K562 (cell line): ENCODE measurements at regions not wholly inside any gene's neighbourhood (a gene's known extent, or its start where the extent isn't known, plus 50 kb on each side); places are given as distances from the start of the nearest gene placed in this dataset.

Source experiments
- ATAC-seq: fragments of 200-7000 bp; cut with Tn5 transposase; 3 replicates; pipeline ENCODE4 v1.9.1; 2020; ENCODE audit warnings: moderate library complexity
- BruUV-seq: library from RNA; stranded (reverse); fragments of 400-500 nt; replicated peaks from 2 replicates; lab custom pipeline; 2021; lab: Mats Ljungman, UMichigan
- CTCF ChIA-PET: fragments of 300-600 bp; formaldehyde crosslinking; extraction: SDS; loops from one replicate; lab custom pipeline; 2021; ENCODE audit warnings: low intra/inter-chr PET ratio; lab: Yijun Ruan, JAX
- POLR2A ChIA-PET: fragments of 300-600, 350-650 bp; sonication (Branson Sonifier 250); formaldehyde crosslinking; extraction: SDS; loops from one replicate; lab custom pipeline; 2021; ENCODE audit warnings: antibody characterized with exemption, inconsistent platforms; lab: Yijun Ruan, JAX
- DNase-seq, 4 experiments: peaks; one replicate each; pipeline versions ENCODE4 v3.0.0 to v3.0.0-alpha.2; 2011 to 2018; ENCODE audit warnings: low spot score in 3 of 4, mixed read lengths in 3 of 4; ENCODE audit errors: extremely low read depth in 1 of 4
- FAIRE-seq: peaks from 2 replicates; lab custom pipeline; 2011; peaks lifted over from hg19 to GRCh38; lab: Jason Lieb, UNC
- H2AFZ ChIP-seq: 2 replicates; pipeline ENCODE4 v1.6.0; 2011; ENCODE audit warnings: low read depth, low read length, control low read depth, inconsistent platforms
- H3K27ac ChIP-seq: fragments of 200-600 bp; 3 replicates; pipeline ENCODE4 v1.8.0; 2011; ENCODE audit warnings: low read depth, mild to moderate bottlenecking, control low read depth, inconsistent platforms, low read length, moderate library complexity, mixed read lengths; ENCODE audit errors: extremely low read depth
- H3K27me3 ChIP-seq, 2 experiments: fragments of 300-600 bp in 1 of 2; 2 replicates in 1 of 2; 3 replicates in 1 of 2; pipeline versions ENCODE4 v1.6.0 to v1.8.0; 2011; ENCODE audit warnings: inconsistent platforms in 2 of 2, low read length in 2 of 2, mild to moderate bottlenecking in 1 of 2, mixed read lengths in 1 of 2, moderate library complexity in 1 of 2; ENCODE audit not compliant: control insufficient read depth in 2 of 2, insufficient read depth in 2 of 2
- H3K36me3 ChIP-seq: fragments of 300-600 bp; 3 replicates; pipeline ENCODE4 v1.8.0; 2011; ENCODE audit warnings: mild to moderate bottlenecking, low read length, inconsistent platforms; ENCODE audit not compliant: control insufficient read depth, insufficient read depth
- H3K4me1 ChIP-seq, 2 experiments: fragments of 200-600 bp in 1 of 2; replicated peaks in 1 of 2; 2 replicates in 1 of 2; 3 replicates in 1 of 2; pipeline versions ENCODE4 v1.5.1 to v1.8.0; 2011; ENCODE audit warnings: inconsistent platforms in 2 of 2, low read length in 2 of 2, mild to moderate bottlenecking in 1 of 2, mixed read lengths in 1 of 2, moderate library complexity in 1 of 2; ENCODE audit not compliant: control insufficient read depth in 2 of 2, insufficient read depth in 2 of 2
- H3K4me2 ChIP-seq: 2 replicates; pipeline ENCODE4 v1.6.1; 2011; ENCODE audit warnings: low read length, control low read depth, inconsistent platforms, mixed read lengths; ENCODE audit not compliant: insufficient read depth
- H3K4me3 ChIP-seq: fragments of 200-600 bp; sonication (generic), shearing (Covaris generic); 2 replicates; pipeline ENCODE4 v1.5.1; 2016; ENCODE audit warnings: control low read depth, inconsistent platforms
- H3K79me2 ChIP-seq: fragments of 200-600 bp; 3 replicates; pipeline ENCODE4 v1.8.0; 2011; ENCODE audit warnings: low read length, inconsistent platforms; ENCODE audit not compliant: control insufficient read depth, insufficient read depth
- H3K9ac ChIP-seq, 2 experiments: 2 replicates each; pipeline versions ENCODE4 v1.6.0 to v1.6.1; 2011; ENCODE audit warnings: low read depth in 2 of 2, low read length in 2 of 2, control low read depth in 1 of 2, inconsistent platforms in 1 of 2, mild to moderate bottlenecking in 1 of 2, mixed read lengths in 1 of 2; ENCODE audit not compliant: insufficient read depth in 1 of 2
- H3K9me1 ChIP-seq: one replicate; pipeline ENCODE4 v1.6.0; 2011; ENCODE audit warnings: inconsistent platforms, mild to moderate bottlenecking, low read length, moderate library complexity; ENCODE audit not compliant: control insufficient read depth, insufficient read depth
- H3K9me3 ChIP-seq: replicated peaks from 2 replicates; pipeline ENCODE4 v1.5.1; 2011; ENCODE audit warnings: low read depth, low read length, inconsistent platforms; ENCODE audit not compliant: control insufficient read depth, insufficient read depth
- H4K20me1 ChIP-seq: replicated peaks from 2 replicates; pipeline ENCODE4 v1.6.1; 2011; ENCODE audit warnings: low read length, inconsistent platforms, mixed read lengths; ENCODE audit not compliant: control insufficient read depth, insufficient read depth
- ELF2 ChIP-seq: fragments of 250-450 bp; sonication (Bioruptor Pico); IDR thresholded peaks from 2 replicates; pipeline ENCODE4 v1.5.0; 2021; ENCODE audit warnings: mild to moderate bottlenecking
- ESRRB ChIP-seq: fragments of 250-450 bp; sonication (Bioruptor Pico); IDR thresholded peaks from 2 replicates; pipeline ENCODE4 v1.5.0; 2020; ENCODE audit warnings: mild to moderate bottlenecking, moderate library complexity, borderline replicate concordance
- HDGF ChIP-seq: fragments of 450-650 bp; IDR thresholded peaks from 2 replicates; pipeline ENCODE4 v1.6.1; 2016
- LEF1 ChIP-seq: fragments of 450-650 bp; IDR thresholded peaks from 2 replicates; pipeline ENCODE4 v1.6.1; 2016; ENCODE audit warnings: mild to moderate bottlenecking
- POLR2AphosphoS5 ChIP-seq: IDR thresholded peaks from 2 replicates; pipeline ENCODE4 v1.6.1; 2011; ENCODE audit warnings: mild to moderate bottlenecking, low read depth, low read length, moderate library complexity; ENCODE audit not compliant: control insufficient read depth, insufficient read depth
- ZNF695 ChIP-seq: fragments of 450-650 bp; formaldehyde crosslinking; IDR thresholded peaks from 2 replicates; pipeline ENCODE4 v1.4.0; 2020; ENCODE audit warnings: mild to moderate bottlenecking, moderate library complexity
- WGBS: fragments of 100-300 bp; shearing (Covaris generic); methylation state at CpG from one replicate; pipeline ENCODE4 v1.1.6; 2016; ENCODE audit warnings: low coverage, mixed read lengths; ENCODE audit not compliant: insufficient coverage; ENCODE audit errors: missing lambda C conversion rate; 5-methylcytosine and 5-hydroxymethylcytosine counted together
- in situ Hi-C: fragments of 300-500 bp; cut with MboI; formaldehyde crosslinking; loops from 4 replicates; pipeline ENCODE4 v1.15.0; 2018; ENCODE audit warnings: inconsistent platforms, mixed read lengths
- intact Hi-C: fragments of 100-400 bp; cut with micrococcal nuclease; formaldehyde crosslinking; loops from 2 replicates; pipeline ENCODE4 v1.14.2; 2022
- TF ChIP-seq, protein P1 (sequence below): fragments of 450-650 bp; IDR thresholded peaks from 2 replicates; pipeline ENCODE4 v1.6.1; 2016; ENCODE audit warnings: mild to moderate bottlenecking
- TF ChIP-seq, protein P2 (sequence below): fragments of 250-450 bp; sonication (Bioruptor Pico); IDR thresholded peaks from 2 replicates; pipeline ENCODE4 v1.4.0; 2020; ENCODE audit warnings: mild to moderate bottlenecking
- TF ChIP-seq, protein P3 (sequence below): fragments of 450-650 bp; IDR thresholded peaks from 2 replicates; pipeline ENCODE4 v1.6.1; 2018; ENCODE audit not compliant: partially characterized antibody

DNA sequence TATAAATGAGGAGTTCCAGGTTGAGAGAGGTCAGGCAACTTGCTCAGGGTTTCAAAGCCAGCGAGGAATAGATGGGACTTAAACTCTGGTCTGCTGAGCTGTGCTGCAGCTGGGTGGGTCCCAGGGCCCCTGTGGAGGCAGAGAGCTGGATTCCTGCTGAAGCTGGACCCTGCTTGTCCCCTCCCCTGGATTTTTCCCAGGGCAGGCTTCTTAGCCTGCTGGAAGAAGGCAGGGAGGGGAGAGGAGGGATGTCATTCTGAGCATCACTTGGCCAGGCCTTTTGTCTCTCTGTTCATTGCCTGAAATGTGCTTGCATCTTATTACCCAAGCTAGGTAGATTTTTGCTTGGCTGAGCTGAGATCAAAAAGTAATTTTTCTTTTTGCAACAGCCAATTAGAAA lies 133.7 kb downstream of the DHX35 start:
- in situ Hi-C loops: no loop called here
- Histone ChIP-seq H3K79me2 (no peaks in the 10 kb centered on the region), H3K4me1 (no peaks in the 10 kb centered on the region), H3K4me2 (no peak overlapping the region), H4K20me1 (no peaks in the 10 kb centered on the region), H3K9ac (no peak overlapping the region)
- POLR2A ChIA-PET: no interaction called here
- DNase-seq: no peak
- ATAC-seq: no peak
- no TSS peak for BruUV-seq
- TF ChIP-seq LEF1 (no peak), ZNF695 (CRISPR knock-in tag) (no peak), HDGF (no peak), POLR2AphosphoS5 (no peak), ELF2 (no peak), ESRRB (CRISPR knock-in tag) (no peak)
- TF ChIP-seq, protein P1, sequence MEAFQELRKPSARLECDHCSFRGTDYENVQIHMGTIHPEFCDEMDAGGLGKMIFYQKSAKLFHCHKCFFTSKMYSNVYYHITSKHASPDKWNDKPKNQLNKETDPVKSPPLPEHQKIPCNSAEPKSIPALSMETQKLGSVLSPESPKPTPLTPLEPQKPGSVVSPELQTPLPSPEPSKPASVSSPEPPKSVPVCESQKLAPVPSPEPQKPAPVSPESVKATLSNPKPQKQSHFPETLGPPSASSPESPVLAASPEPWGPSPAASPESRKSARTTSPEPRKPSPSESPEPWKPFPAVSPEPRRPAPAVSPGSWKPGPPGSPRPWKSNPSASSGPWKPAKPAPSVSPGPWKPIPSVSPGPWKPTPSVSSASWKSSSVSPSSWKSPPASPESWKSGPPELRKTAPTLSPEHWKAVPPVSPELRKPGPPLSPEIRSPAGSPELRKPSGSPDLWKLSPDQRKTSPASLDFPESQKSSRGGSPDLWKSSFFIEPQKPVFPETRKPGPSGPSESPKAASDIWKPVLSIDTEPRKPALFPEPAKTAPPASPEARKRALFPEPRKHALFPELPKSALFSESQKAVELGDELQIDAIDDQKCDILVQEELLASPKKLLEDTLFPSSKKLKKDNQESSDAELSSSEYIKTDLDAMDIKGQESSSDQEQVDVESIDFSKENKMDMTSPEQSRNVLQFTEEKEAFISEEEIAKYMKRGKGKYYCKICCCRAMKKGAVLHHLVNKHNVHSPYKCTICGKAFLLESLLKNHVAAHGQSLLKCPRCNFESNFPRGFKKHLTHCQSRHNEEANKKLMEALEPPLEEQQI: no peak
- TF ChIP-seq, protein P2, sequence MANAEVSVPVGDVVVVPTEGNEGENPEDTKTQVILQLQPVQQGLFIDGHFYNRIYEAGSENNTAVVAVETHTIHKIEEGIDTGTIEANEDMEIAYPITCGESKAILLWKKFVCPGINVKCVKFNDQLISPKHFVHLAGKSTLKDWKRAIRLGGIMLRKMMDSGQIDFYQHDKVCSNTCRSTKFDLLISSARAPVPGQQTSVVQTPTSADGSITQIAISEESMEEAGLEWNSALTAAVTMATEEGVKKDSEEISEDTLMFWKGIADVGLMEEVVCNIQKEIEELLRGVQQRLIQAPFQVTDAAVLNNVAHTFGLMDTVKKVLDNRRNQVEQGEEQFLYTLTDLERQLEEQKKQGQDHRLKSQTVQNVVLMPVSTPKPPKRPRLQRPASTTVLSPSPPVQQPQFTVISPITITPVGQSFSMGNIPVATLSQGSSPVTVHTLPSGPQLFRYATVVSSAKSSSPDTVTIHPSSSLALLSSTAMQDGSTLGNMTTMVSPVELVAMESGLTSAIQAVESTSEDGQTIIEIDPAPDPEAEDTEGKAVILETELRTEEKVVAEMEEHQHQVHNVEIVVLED: no peak
- TF ChIP-seq, protein P3, sequence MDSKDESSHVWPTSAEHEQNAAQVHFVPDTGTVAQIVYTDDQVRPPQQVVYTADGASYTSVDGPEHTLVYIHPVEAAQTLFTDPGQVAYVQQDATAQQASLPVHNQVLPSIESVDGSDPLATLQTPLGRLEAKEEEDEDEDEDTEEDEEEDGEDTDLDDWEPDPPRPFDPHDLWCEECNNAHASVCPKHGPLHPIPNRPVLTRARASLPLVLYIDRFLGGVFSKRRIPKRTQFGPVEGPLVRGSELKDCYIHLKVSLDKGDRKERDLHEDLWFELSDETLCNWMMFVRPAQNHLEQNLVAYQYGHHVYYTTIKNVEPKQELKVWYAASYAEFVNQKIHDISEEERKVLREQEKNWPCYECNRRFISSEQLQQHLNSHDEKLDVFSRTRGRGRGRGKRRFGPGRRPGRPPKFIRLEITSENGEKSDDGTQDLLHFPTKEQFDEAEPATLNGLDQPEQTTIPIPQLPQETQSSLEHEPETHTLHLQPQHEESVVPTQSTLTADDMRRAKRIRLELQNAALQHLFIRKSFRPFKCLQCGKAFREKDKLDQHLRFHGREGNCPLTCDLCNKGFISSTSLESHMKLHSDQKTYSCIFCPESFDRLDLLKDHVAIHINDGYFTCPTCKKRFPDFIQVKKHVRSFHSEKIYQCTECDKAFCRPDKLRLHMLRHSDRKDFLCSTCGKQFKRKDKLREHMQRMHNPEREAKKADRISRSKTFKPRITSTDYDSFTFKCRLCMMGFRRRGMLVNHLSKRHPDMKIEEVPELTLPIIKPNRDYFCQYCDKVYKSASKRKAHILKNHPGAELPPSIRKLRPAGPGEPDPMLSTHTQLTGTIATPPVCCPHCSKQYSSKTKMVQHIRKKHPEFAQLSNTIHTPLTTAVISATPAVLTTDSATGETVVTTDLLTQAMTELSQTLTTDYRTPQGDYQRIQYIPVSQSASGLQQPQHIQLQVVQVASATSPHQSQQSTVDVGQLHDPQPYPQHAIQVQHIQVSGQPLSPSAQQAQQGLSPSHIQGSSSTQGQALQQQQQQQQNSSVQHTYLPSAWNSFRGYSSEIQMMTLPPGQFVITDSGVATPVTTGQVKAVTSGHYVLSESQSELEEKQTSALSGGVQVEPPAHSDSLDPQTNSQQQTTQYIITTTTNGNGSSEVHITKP: no peak
- TF ChIP-seq, all 486 proteins: peak for 0
- intact Hi-C loops: no loop called here
- Histone ChIP-seq H3K9me1 (no peaks in the 10 kb centered on the region), H3K27ac (no peak overlapping the region), H3K9me3 (no peaks in the 10 kb centered on the region), H3K4me3 (no peak overlapping the region), H2AFZ (no peak overlapping the region), H3K27me3 (peaks cover 3 to 6% of the 10 kb centered on the region in 2 experiments; a peak in 1 of 5 replicates), H3K36me3 (no peaks in the 10 kb centered on the region)
- FAIRE-seq: no peak
- 0% methylated on average over 1 of the region's 1 CpG for WGBS
- CTCF ChIA-PET: no interaction called here
